ENCODE measurements at regions not wholly inside any gene's neighbourhood (a gene's known extent, or its start where the extent isn't known, plus 50 kb on each side); places are given as distances from the start of the nearest gene placed in this dataset.

DNA sequence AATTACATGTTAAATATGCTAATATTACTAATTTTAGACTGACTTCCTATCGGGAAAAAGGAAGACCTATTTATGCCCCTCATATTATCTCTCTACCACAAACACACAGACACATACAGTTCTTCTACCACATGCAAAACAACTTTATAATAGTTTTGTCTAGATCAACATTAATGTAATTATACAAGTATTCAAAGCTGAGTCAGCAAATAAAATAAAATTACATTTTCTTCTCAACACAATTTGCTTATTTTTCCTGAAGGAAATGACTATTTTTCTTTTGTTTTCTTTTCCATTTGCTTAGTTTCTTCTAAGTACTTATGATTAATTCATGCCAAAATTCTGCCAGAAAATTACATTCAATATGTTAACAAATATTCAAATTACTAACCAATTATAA lies 654.2 kb downstream of the AMY1C start:
- TF ChIP-seq, protein P1, sequence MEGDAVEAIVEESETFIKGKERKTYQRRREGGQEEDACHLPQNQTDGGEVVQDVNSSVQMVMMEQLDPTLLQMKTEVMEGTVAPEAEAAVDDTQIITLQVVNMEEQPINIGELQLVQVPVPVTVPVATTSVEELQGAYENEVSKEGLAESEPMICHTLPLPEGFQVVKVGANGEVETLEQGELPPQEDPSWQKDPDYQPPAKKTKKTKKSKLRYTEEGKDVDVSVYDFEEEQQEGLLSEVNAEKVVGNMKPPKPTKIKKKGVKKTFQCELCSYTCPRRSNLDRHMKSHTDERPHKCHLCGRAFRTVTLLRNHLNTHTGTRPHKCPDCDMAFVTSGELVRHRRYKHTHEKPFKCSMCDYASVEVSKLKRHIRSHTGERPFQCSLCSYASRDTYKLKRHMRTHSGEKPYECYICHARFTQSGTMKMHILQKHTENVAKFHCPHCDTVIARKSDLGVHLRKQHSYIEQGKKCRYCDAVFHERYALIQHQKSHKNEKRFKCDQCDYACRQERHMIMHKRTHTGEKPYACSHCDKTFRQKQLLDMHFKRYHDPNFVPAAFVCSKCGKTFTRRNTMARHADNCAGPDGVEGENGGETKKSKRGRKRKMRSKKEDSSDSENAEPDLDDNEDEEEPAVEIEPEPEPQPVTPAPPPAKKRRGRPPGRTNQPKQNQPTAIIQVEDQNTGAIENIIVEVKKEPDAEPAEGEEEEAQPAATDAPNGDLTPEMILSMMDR (conservative IDR thresholded peaks at IDR 0.05; ENCODE audit: low read length): no peak
- TF ChIP-seq EZH2phosphoT487 (IDR thresholded peaks at IDR 0.05; ENCODE audit: borderline replicate concordance): no peak
